Upper lobe of left lung (tissue), 6 donors: ENCODE measurements at regions not wholly inside any gene's neighbourhood (a gene's known extent, or its start where the extent isn't known, plus 50 kb on each side); places are given as distances from the start of the nearest gene placed in this dataset.

ENCODE experiments used
- ATAC-seq, 2 donors: fragments of 200-7000 bp; cut with Tn5 transposase; one replicate each; pipeline ENCODE4 v1.9.1; 2022; ENCODE audit warnings: mild to moderate bottlenecking in 2 of 2, moderate library complexity in 2 of 2; ENCODE audit not compliant: low FRiP score in 2 of 2
- DNase-seq, 2 donors: peaks; one replicate each; pipeline ENCODE4 v3.0.0-alpha.2; 2019 to 2020
- H3K27ac ChIP-seq, 4 donors: fragments of 200-600 bp; sonication (generic); one replicate each; pipeline ENCODE4 v1.5.1; 2016 to 2019
- H3K27me3 ChIP-seq, 4 donors: fragments of 200-600 bp; sonication (generic); one replicate each; pipeline ENCODE4 v1.5.1; 2017 to 2019
- H3K36me3 ChIP-seq, 4 donors: fragments of 200-600 bp; sonication (generic); one replicate each; pipeline ENCODE4 v1.5.1; 2016 to 2019
- H3K4me1 ChIP-seq, 4 donors: fragments of 200-600 bp; sonication (generic); one replicate each; pipeline ENCODE4 v1.5.1; 2018 to 2019
- H3K4me3 ChIP-seq, 4 donors: fragments of 200-600 bp; sonication (generic); one replicate each; pipeline ENCODE4 v1.5.1; 2017 to 2019; ENCODE audit warnings: mild to moderate bottlenecking in 2 of 4, moderate library complexity in 1 of 4
- H3K9me3 ChIP-seq, 4 donors: fragments of 200-600 bp; sonication (generic); one replicate each; pipeline ENCODE4 v1.5.1; 2018 to 2019
- CTCF ChIP-seq, 6 experiments: fragments of 450-650 bp in 4 of 6; fragments of 200-600 bp in 2 of 6; sonication (generic) in 2 of 6; IDR thresholded peaks; one replicate each; pipeline ENCODE4 v1.5.1; 2016 to 2019; ENCODE audit warnings: antibody characterized with exemption in 6 of 6
- EP300 ChIP-seq, 4 donors: sonication (generic); formaldehyde crosslinking; IDR thresholded peaks; one replicate each; pipeline ENCODE4 v1.5.1; 2017; ENCODE audit warnings: antibody characterized with exemption in 4 of 4, control low read depth in 2 of 4
- POLR2A ChIP-seq, 4 donors: fragments of 450-650 bp; IDR thresholded peaks; one replicate each; pipeline ENCODE4 v1.5.1; 2016 to 2017; ENCODE audit warnings: antibody characterized with exemption in 4 of 4, mild to moderate bottlenecking in 2 of 4
- POLR2AphosphoS5 ChIP-seq, 2 donors: sonication (generic); formaldehyde crosslinking; IDR thresholded peaks; one replicate each; pipeline ENCODE4 v1.5.1; 2017; ENCODE audit warnings: antibody characterized with exemption in 2 of 2
- WGBS, 2 donors: methylation state at CpG; one replicate each; pipeline ENCODE4 v1.1.5; 2017 to 2018; 5-methylcytosine and 5-hydroxymethylcytosine counted together
- donor health status: DM: no; HTN: no; CAD: no; lungs with moderate emphysema.
- donor health status: DM: no; HTN: yes; CAD: no; lungs with severe emphysema.

- Histone ChIP-seq H3K36me3 (no peaks in the 10 kb centered on the region), H3K9me3 (no peaks in the 10 kb centered on the region), H3K4me1 (no peaks in the 10 kb centered on the region), H3K27ac (no peak overlapping the region), H3K4me3 (no peak overlapping the region), H3K27me3 (no peaks in the 10 kb centered on the region)
- 64 to 81% methylated on average over 4 of the region's 4 CpGs for WGBS, 2 donors
- no peak for ATAC-seq
- DNase-seq = no peak
- TF ChIP-seq POLR2AphosphoS5 (IDR thresholded peaks at IDR 0.05) (no peak), POLR2A (IDR thresholded peaks at IDR 0.05) (no peak)
These were observed 74.4 kb upstream of the EYA4 start for GRCh38 chr6:133166766-133167165.

- ATAC-seq (no peak), DNase-seq (no peak)
- H3K9me3 ChIP-seq = peaks cover 0 to 12% (median 6%) of the 10 kb centered on the region in 4 donors
- H3K4me3 ChIP-seq = no peak overlapping the region
- no peaks in the 10 kb centered on the region for H3K4me1 ChIP-seq
- H3K27ac ChIP-seq = no peak overlapping the region
- TF ChIP-seq EP300 (IDR thresholded peaks at IDR 0.05) (no peak), CTCF (IDR thresholded peaks at IDR 0.05) (no peak), POLR2A (IDR thresholded peaks at IDR 0.05) (no peak), POLR2AphosphoS5 (IDR thresholded peaks at IDR 0.05) (no peak)
- no peaks in the 10 kb centered on the region for H3K36me3 ChIP-seq
- H3K27me3 ChIP-seq = no peaks in the 10 kb centered on the region
- WGBS, 2 donors = 88 to 94% methylated on average over 1 of the region's 1 CpG
These were observed 71.3 kb upstream of the EYA4 start for GRCh38 chr6:133169901-133170300.

- Histone ChIP-seq H3K4me1 (no peaks in the 10 kb centered on the region), H3K27ac (no peak overlapping the region), H3K36me3 (no peaks in the 10 kb centered on the region), H3K27me3 (no peaks in the 10 kb centered on the region), H3K4me3 (no peak overlapping the region), H3K9me3 (peaks cover 0 to 12% (median 6%) of the 10 kb centered on the region in 4 donors)
- TF ChIP-seq POLR2AphosphoS5 (IDR thresholded peaks at IDR 0.05) (no peak), EP300 (IDR thresholded peaks at IDR 0.05) (no peak), CTCF (IDR thresholded peaks at IDR 0.05) (no peak), POLR2A (IDR thresholded peaks at IDR 0.05) (no peak)
- no peak for DNase-seq
- ATAC-seq = no peak
These were observed 70.6 kb upstream of the EYA4 start for GRCh38 chr6:133170602-133171001.

DNA sequence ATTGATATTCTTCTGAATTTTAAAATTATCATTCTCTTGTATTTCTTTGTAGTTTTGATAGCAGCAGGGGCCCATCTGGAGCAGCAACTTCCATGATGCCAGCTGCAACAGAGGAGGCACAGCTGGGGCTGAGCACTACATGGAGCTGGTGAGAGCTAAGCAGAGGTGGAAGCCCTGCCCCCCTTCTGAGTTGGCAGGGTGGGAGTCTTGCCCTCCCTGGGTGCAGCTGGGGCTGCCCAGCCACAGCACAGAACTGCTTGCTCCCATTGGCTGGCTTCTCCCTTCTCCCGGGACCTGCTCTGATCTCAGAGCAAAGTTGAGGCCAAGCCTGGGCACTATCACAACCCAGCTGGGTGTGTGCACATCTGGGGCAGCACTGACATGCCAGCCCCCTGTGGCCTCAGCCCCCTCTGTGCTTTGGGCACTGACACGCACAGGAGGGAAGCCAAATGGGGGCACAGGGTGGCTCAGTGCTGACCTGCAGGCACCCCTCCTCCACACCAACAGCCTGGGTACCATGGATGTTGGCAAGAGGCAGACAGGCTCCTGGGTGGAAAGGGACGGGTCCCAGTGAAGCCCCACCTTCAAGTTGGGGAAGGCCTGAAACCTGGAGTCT, 69.1 kb upstream of the EYA4 start:
- TF ChIP-seq CTCF (IDR thresholded peaks at IDR 0.05) (no peak), POLR2A (IDR thresholded peaks at IDR 0.05) (no peak), EP300 (IDR thresholded peaks at IDR 0.05) (no peak), POLR2AphosphoS5 (IDR thresholded peaks at IDR 0.05) (no peak)
- H3K27ac ChIP-seq = no peak overlapping the region
- WGBS, 2 donors = 85 to 90% methylated on average over 2 of the region's 3 CpGs
- H3K9me3 ChIP-seq = peaks cover 0 to 12% (median 6%) of the 10 kb centered on the region in 4 donors
- no peaks in the 10 kb centered on the region for H3K4me1 ChIP-seq
- H3K36me3 ChIP-seq = no peaks in the 10 kb centered on the region
- no peaks in the 10 kb centered on the region for H3K27me3 ChIP-seq
- DNase-seq (peak in 1 of 2 donors; percentile 41), ATAC-seq (peak; percentile 32 to 55)
- no peak overlapping the region for H3K4me3 ChIP-seq

GRCh38 chr6:133173276-133173675, 67.9 kb upstream of the EYA4 start:
- no peak overlapping the region for H3K27ac ChIP-seq
- H3K36me3 ChIP-seq = no peaks in the 10 kb centered on the region
- TF ChIP-seq CTCF (IDR thresholded peaks at IDR 0.05) = no peak
- TF ChIP-seq POLR2AphosphoS5 (IDR thresholded peaks at IDR 0.05) = no peak
- TF ChIP-seq EP300 (IDR thresholded peaks at IDR 0.05) = no peak
- TF ChIP-seq POLR2A (IDR thresholded peaks at IDR 0.05) = no peak
- peaks cover 0 to 12% (median 6%) of the 10 kb centered on the region in 4 donors for H3K9me3 ChIP-seq
- no peaks in the 10 kb centered on the region for H3K4me1 ChIP-seq
- ATAC-seq (peak in 1 of 2 donors; percentile 34), DNase-seq (peak in 1 of 2 donors; percentile 14)
- no peaks in the 10 kb centered on the region for H3K27me3 ChIP-seq
- no peak overlapping the region for H3K4me3 ChIP-seq
- 79% methylated on average over 4 of the region's 4 CpGs for WGBS, 2 donors
